OCI-LY7 (cell line): ENCODE measurements at regions not wholly inside any gene's neighbourhood (a gene's known extent, or its start where the extent isn't known, plus 50 kb on each side); places are given as distances from the start of the nearest gene placed in this dataset.

Experiments used
- CTCF ChIP-seq: fragments of 200-600 bp; sonication (generic); conservative IDR thresholded peaks from 2 replicates; pipeline ENCODE4 v1.5.1; 2014; ENCODE audit warnings: mild to moderate bottlenecking, antibody characterized with exemption, low read length, moderate library complexity, mixed read lengths
- EZH2phosphoT487 ChIP-seq: fragments of 200-600 bp; sonication (generic); IDR thresholded peaks from 2 replicates; pipeline ENCODE4 v1.6.1; 2018; ENCODE audit warnings: low read depth, borderline replicate concordance, mild to moderate bottlenecking, mixed run types, antibody characterized with exemption, low read length, moderate library complexity, mixed read lengths

GRCh38 chr10:131453721-131454634, 142.5 kb upstream of the TCERG1L start:
- TF ChIP-seq CTCF, result peak; percentile 83
- no peak for TF ChIP-seq EZH2phosphoT487
